HG02588 (cell line): ENCODE measurements at regions not wholly inside any gene's neighbourhood (a gene's known extent, or its start where the extent isn't known, plus 50 kb on each side); places are given as distances from the start of the nearest gene placed in this dataset.

Experiments
- ATAC-seq: cut with Tn5 transposase; IDR thresholded peaks from one replicate; pipeline ENCODE4 v1.9.1; 2021; ENCODE audit warnings: mild to moderate bottlenecking, moderate library complexity; ENCODE audit not compliant: unreplicated experiment

GRCh38 chr9:84393266-84393950 is 52.9 kb upstream of the SLC28A3 start:
- ATAC-seq: no peak

GRCh38 chr9:84394036-84394435 is 53.5 kb upstream of the SLC28A3 start:
- ATAC-seq: no peak

- ATAC-seq: peak; percentile 74
Observed at GRCh38 chr9:84397151-84397728, 56.7 kb upstream of the SLC28A3 start.

- no peak for ATAC-seq
Observed at GRCh38 chr9:84397822-84398221, 57.3 kb upstream of the SLC28A3 start.

- no peak for ATAC-seq
Observed at GRCh38 chr9:84402517-84402916, 62.0 kb upstream of the SLC28A3 start.

- ATAC-seq: no peak
Observed at GRCh38 chr9:84403288-84403687, 62.7 kb upstream of the SLC28A3 start.

GRCh38 chr9:84404095-84404686 is 63.6 kb upstream of the SLC28A3 start:
- ATAC-seq: no peak

- ATAC-seq: no peak
Observed at GRCh38 chr9:84405667-84406066, 65.1 kb upstream of the SLC28A3 start.

- no peak for ATAC-seq
Observed at GRCh38 chr9:84408416-84408815, 67.9 kb upstream of the SLC28A3 start.

- ATAC-seq: no peak
Observed at GRCh38 chr9:84411683-84412267, 71.2 kb upstream of the SLC28A3 start.

- no peak for ATAC-seq
Observed at GRCh38 chr9:84412654-84413053, 72.1 kb upstream of the SLC28A3 start.

- ATAC-seq: no peak
Observed at GRCh38 chr9:84413301-84413700, 72.7 kb upstream of the SLC28A3 start.

GRCh38 chr9:84419031-84419602 is 78.6 kb upstream of the SLC28A3 start:
- no peak for ATAC-seq

GRCh38 chr9:84424931-84425330 is 84.4 kb upstream of the SLC28A3 start:
- ATAC-seq: no peak

- ATAC-seq: no peak
Observed at GRCh38 chr9:84432746-84433145, 92.2 kb upstream of the SLC28A3 start.

- no peak for ATAC-seq
Observed at GRCh38 chr9:84435902-84436301, 95.3 kb upstream of the SLC28A3 start.

GRCh38 chr9:84436386-84437109 is 96.0 kb upstream of the SLC28A3 start:
- ATAC-seq: no peak

GRCh38 chr9:84438391-84438790 is 97.8 kb upstream of the SLC28A3 start:
- no peak for ATAC-seq

- no peak for ATAC-seq
Observed at GRCh38 chr9:84439250-84439649, 98.7 kb upstream of the SLC28A3 start.

- ATAC-seq: no peak
Observed at GRCh38 chr9:84442712-84443111, 102.2 kb upstream of the SLC28A3 start.

- ATAC-seq: no peak
Observed at GRCh38 chr9:84445737-84446136, 105.2 kb upstream of the SLC28A3 start.
